Colonic mucosa (tissue), 4 donors: ENCODE measurements at regions not wholly inside any gene's neighbourhood (a gene's known extent, or its start where the extent isn't known, plus 50 kb on each side); places are given as distances from the start of the nearest gene placed in this dataset.

Experiments
- DNase-seq: peaks from one replicate; pipeline ENCODE4 v3.0.0-alpha.2; 2020
- H3K27ac ChIP-seq: fragments of 200-600 bp; one replicate; pipeline ENCODE4 v1.8.0; 2021
- H3K27me3 ChIP-seq: fragments of 200-600 bp; one replicate; pipeline ENCODE4 v1.8.0; 2021
- H3K36me3 ChIP-seq: fragments of 200-600 bp; one replicate; pipeline ENCODE4 v1.8.0; 2021
- H3K4me1 ChIP-seq: fragments of 200-600 bp; one replicate; pipeline ENCODE4 v1.8.0; 2021; ENCODE audit warnings: mild to moderate bottlenecking
- H3K4me3 ChIP-seq: fragments of 200-600 bp; one replicate; pipeline ENCODE4 v1.8.0; 2021
- H3K9ac ChIP-seq, 2 donors: one replicate each; pipeline ENCODE4 v1.7.0; 2013; ENCODE audit warnings: control low read depth in 2 of 2, low read depth in 2 of 2, low read length in 2 of 2
- H3K9me3 ChIP-seq: fragments of 200-600 bp; one replicate; pipeline ENCODE4 v1.8.0; 2021
- intact Hi-C: fragments of 100-400 bp; cut with DNase I; formaldehyde crosslinking; loops from one replicate; pipeline ENCODE4 v1.14.1; 2022
- TF ChIP-seq, protein P1 (sequence below): fragments of 200-600 bp; IDR thresholded peaks from one replicate; pipeline ENCODE4 v1.8.0; 2022; ENCODE audit warnings: antibody characterized with exemption, mild to moderate bottlenecking
- donor health status: healthy.
- donor health status: DM: no; HTN: no; CAD: no.
- donor health status: DM: no; HTN: no; CAD: no.

DNA sequence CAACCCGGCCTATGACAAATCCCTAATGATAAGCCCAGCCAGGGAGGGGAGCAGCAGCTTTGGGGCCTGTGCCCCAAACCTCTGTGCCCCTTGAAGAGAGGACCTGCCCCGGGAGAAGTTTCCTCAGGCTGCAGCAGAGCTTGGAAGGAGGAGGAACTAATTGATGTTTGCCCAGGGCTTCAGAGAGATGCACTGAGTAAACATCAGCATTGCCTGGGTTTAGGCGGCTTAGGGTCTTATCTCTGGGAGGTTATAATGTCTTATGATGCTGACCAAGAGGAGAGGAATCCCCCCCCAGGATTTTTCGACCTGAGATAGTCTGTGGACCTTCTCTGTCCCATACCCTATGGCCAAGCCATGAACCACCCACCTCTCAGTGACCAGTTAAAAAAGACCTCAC is 148.7 kb upstream of the SDK2 start:
- no peaks in the 10 kb centered on the region for H3K27me3 ChIP-seq
- no peaks in the 10 kb centered on the region for H3K36me3 ChIP-seq
- H3K4me1 ChIP-seq: no peaks in the 10 kb centered on the region
- H3K4me3 ChIP-seq: no peak overlapping the region
- no peak overlapping the region for H3K27ac ChIP-seq
- H3K9ac ChIP-seq: no peak overlapping the region
- TF ChIP-seq, protein P1, sequence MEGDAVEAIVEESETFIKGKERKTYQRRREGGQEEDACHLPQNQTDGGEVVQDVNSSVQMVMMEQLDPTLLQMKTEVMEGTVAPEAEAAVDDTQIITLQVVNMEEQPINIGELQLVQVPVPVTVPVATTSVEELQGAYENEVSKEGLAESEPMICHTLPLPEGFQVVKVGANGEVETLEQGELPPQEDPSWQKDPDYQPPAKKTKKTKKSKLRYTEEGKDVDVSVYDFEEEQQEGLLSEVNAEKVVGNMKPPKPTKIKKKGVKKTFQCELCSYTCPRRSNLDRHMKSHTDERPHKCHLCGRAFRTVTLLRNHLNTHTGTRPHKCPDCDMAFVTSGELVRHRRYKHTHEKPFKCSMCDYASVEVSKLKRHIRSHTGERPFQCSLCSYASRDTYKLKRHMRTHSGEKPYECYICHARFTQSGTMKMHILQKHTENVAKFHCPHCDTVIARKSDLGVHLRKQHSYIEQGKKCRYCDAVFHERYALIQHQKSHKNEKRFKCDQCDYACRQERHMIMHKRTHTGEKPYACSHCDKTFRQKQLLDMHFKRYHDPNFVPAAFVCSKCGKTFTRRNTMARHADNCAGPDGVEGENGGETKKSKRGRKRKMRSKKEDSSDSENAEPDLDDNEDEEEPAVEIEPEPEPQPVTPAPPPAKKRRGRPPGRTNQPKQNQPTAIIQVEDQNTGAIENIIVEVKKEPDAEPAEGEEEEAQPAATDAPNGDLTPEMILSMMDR: no peak
- intact Hi-C loops: no loop called here
- DNase-seq: no peak
- H3K9me3 ChIP-seq: no peaks in the 10 kb centered on the region

DNA sequence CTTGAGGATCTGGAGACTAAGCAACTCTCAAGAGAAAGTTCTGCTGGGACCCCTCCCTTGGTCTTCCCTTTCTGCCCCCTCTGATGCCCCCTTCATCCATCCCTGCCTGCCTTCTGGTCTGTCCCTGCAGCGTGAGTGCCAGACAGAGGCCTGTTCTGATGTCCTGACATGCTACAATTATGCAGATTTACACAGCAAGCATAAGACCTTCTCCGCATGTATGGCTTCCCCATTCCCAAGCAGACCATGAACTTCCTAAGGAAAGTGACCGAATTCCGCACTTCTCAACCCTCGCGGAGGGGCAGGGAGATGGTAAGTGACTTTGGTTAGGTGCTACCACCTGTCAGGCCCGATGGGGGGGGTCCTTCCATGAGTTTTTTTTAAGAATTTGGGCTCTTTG is 150.1 kb upstream of the SDK2 start:
- H3K27me3 ChIP-seq: no peaks in the 10 kb centered on the region

DNA sequence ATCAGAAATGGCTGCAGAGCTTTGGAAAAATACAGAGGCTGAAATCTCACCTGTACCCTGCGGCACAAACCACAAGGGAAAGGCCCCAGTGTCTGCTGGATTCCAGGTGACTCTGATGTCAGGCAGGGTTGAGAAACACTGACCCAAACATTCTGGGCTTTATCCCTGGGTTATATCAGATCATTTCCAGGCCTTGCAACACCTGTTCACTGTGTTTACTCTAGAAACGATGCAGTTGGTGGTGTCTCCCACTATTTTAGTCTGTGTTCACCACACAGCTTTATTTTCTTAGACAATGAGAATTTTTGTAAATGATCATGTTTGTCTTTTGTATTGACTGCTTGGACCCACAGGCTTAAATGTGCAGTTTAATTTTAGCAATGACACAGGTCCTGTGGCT is 151.5 kb upstream of the SDK2 start:
- H3K36me3 ChIP-seq: no peaks in the 10 kb centered on the region
- H3K9ac ChIP-seq: no peak overlapping the region
- no peaks in the 10 kb centered on the region for H3K27me3 ChIP-seq
- no peak for DNase-seq
- H3K27ac ChIP-seq: no peak overlapping the region
- TF ChIP-seq, protein P1: no peak
- H3K9me3 ChIP-seq: no peaks in the 10 kb centered on the region
- no peak overlapping the region for H3K4me3 ChIP-seq
- intact Hi-C loops: no loop called here
- H3K4me1 ChIP-seq: no peaks in the 10 kb centered on the region

More for the DNA sequence above, 150.1 kb upstream of the SDK2 start:
- Histone ChIP-seq H3K4me3 (no peak overlapping the region), H3K27ac (no peak overlapping the region), H3K36me3 (no peaks in the 10 kb centered on the region), H3K4me1 (no peaks in the 10 kb centered on the region), H3K9me3 (no peaks in the 10 kb centered on the region), H3K9ac (no peak overlapping the region)
- DNase-seq: no peak
- intact Hi-C loops: no loop called here
- TF ChIP-seq, protein P1: no peak

DNA sequence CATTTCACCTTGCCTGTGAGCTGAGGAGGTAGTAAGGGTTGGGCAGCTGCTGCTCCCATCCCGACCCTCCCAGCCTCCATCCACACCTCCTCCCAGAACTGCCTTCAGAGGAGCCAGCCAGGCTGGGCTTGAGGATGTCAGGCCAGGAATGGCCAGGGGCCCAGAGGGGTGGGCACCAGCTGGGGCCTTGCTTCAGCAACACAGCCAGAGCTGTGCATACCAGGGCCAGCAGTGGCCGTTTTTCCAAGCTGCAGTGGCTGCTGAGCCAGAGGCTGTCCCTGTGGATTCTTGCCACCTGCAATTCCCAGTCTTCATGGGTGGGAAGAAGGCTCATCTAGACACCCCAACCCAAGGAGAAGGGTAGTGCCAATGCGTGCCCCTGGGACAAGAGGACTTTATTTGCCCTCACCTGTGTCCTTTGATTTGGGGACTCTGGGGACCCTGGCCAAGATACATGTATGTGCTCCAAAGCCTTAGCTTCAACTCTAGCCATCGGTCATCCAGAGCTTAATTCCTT is 153.4 kb upstream of the SDK2 start:
- no peaks in the 10 kb centered on the region for H3K27me3 ChIP-seq
- no peak overlapping the region for H3K9ac ChIP-seq
- H3K27ac ChIP-seq: no peak overlapping the region
- no peak overlapping the region for H3K4me3 ChIP-seq
- no peak for DNase-seq
- no peaks in the 10 kb centered on the region for H3K36me3 ChIP-seq
- no peaks in the 10 kb centered on the region for H3K9me3 ChIP-seq
- intact Hi-C loops: no loop called here
- TF ChIP-seq, protein P1: no peak
- no peaks in the 10 kb centered on the region for H3K4me1 ChIP-seq

DNA sequence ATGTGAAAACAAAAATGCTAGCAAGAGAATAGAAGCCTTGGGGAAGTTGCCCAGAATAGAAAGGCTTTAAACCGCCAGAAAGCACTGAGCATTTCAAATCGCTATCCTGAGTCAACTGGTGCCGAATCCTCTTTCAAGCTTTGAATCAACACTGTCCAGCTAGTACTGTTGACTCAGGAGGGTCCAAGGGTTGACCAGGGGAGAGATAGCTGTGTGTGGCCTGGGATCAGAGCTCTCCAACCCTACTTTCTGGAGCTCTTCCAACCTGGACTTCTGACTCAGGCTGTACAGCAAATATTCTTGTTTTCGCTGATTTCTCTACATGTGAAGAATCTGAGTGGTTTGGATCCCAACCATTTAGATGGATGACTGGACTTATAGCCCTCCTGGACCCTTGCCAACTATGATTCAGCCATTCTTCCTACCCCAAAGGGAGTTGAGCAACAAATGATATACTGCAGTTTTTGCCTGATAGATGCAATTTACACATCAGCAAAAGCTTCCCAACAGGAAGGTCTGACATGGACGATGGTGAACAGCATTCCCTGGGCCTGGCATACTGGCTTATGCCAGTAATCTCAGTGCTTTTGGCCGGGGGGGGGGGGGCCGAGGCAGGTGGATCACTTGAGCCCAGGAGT is 154.0 kb upstream of the SDK2 start:
- Histone ChIP-seq H3K9ac (no peak overlapping the region), H3K9me3 (no peaks in the 10 kb centered on the region), H3K4me1 (no peaks in the 10 kb centered on the region), H3K36me3 (no peaks in the 10 kb centered on the region), H3K27me3 (no peaks in the 10 kb centered on the region), H3K4me3 (no peak overlapping the region), H3K27ac (no peak overlapping the region)
- intact Hi-C loops: no loop called here
- DNase-seq: peak; percentile 35
- TF ChIP-seq, protein P1: no peak
